ENCODE measurements at regions not wholly inside any gene's neighbourhood (a gene's known extent, or its start where the extent isn't known, plus 50 kb on each side); places are given as distances from the start of the nearest gene placed in this dataset.
"Not testable (repeated sequence)": the region's sequence is repeated elsewhere in the genome, so short reads cannot be mapped to it uniquely, and the experiment has no call there.

DNA sequence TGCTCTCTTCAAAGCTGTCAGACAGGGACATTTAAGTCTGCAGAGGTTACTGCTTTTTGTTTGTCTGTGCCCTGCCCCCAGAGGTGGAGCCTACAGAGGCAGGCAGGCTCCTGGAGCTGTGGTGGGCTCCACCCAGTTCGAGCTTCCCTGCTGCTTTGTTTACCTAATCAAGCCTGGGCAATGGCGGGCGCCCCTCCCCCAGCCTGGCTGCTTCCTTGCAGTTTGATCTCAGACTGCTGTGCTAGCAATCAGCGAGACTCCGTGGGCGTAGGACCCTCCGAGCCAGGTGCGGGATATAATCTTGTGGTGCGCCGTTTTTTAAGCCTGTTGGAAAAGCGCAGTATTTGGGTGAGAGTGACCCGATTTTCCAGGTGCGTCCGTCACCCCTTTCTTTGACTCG, 148.3 kb upstream of the SEMA3D start:
- H3K36me3 ChIP-seq (ENCODE audit: control insufficient read depth in 2 of 4, insufficient read depth in 4 of 4, low read length in 3 of 4); H3K9me3 ChIP-seq (ENCODE audit: insufficient read depth in 2 of 2, low read depth in 1 of 2, low read length in 1 of 2); H3K14ac ChIP-seq (ENCODE audit: insufficient read length); H3K4me2 ChIP-seq (ENCODE audit: insufficient read depth in 1 of 2, low read depth in 2 of 2, low read length in 2 of 2); H2BK5ac ChIP-seq (ENCODE audit: low read depth, low read length); H2BK120ac ChIP-seq (replicated peaks; ENCODE audit: low read depth, low read length); POLR2A ChIA-PET (ENCODE audit: partially characterized antibody); H3K79me2 ChIP-seq (ENCODE audit: control insufficient read depth in 1 of 2, insufficient read depth in 2 of 2, low read length in 2 of 2); H3K18ac ChIP-seq (ENCODE audit: extremely low read depth, low read length); H2AK5ac ChIP-seq (ENCODE audit: low read depth, low read length); H3K9ac ChIP-seq (replicated peaks in 1 of 4; ENCODE audit: extremely low read depth in 1 of 4, low read depth in 3 of 4, low read length in 3 of 4); H3K23me2 ChIP-seq (ENCODE audit: low read depth, low read length); H2BK20ac ChIP-seq (ENCODE audit: low read length); H3K56ac ChIP-seq (replicated peaks; ENCODE audit: insufficient read length, low read depth, low read length); H3K27me3 ChIP-seq (replicated peaks in 1 of 4; ENCODE audit: control insufficient read depth in 3 of 4, extremely low read depth in 1 of 4, insufficient read depth in 3 of 4, low read length in 3 of 4); H3K23ac ChIP-seq (ENCODE audit: insufficient read length); H3K4me1 ChIP-seq (replicated peaks in 1 of 4; ENCODE audit: control insufficient read depth in 3 of 4, insufficient read depth in 4 of 4, low read length in 3 of 4); FAIRE-seq; H3K4ac ChIP-seq (replicated peaks; ENCODE audit: insufficient read length, low read depth, low read length); H3K27ac ChIP-seq (ENCODE audit: low read depth, low read length); H3K79me1 ChIP-seq (ENCODE audit: low read depth, low read length); H2AFZ ChIP-seq (ENCODE audit: low read length); H2BK12ac ChIP-seq (ENCODE audit: low read depth, low read length); H3K4me3 ChIP-seq (ENCODE audit: extremely low read depth in 1 of 4, insufficient read depth in 2 of 4, low read depth in 3 of 4, low read length in 4 of 4); H4K91ac ChIP-seq (replicated peaks; ENCODE audit: insufficient read length, low read length); H2BK15ac ChIP-seq (ENCODE audit: low read length); H4K20me1 ChIP-seq (replicated peaks in 1 of 2; ENCODE audit: control insufficient read depth in 1 of 2, insufficient read depth in 2 of 2, low read length in 2 of 2); H4K5ac ChIP-seq (ENCODE audit: insufficient read length, low read depth, low read length); H4K8ac ChIP-seq (ENCODE audit: extremely low read depth, insufficient read depth, low read length): not testable (repeated sequence)
- peak in 1 of 2 experiments; percentile 51 for DNase-seq (ENCODE audit: low read depth in 1 of 2, low spot score in 2 of 2)
- CTCF ChIA-PET (ENCODE audit: partially characterized antibody): interaction anchor here (1.4 kb wide), 1 partner anchor 11 kb away, joined by 3 read pairs; no protein-coding TSS in a partner anchor
- 59% methylated on average over 10 of the region's 15 CpGs; no CpG with 5 or more reads in 1 of the 2 experiments for whole genome bisulfite sequencing, 2 experiments (ENCODE audit: extremely low coverage in 1 of 2, insufficient coverage in 1 of 2, insufficient read length in 1 of 2, insufficient replicate concordance in 2 of 2, low coverage in 1 of 2, low lambda C conversion rate in 2 of 2, missing lambda C conversion rate in 1 of 2)

Measured in H1 (cell line).